ENCODE measurements at regions not wholly inside any gene's neighbourhood (a gene's known extent, or its start where the extent isn't known, plus 50 kb on each side); places are given as distances from the start of the nearest gene placed in this dataset.

DNA sequence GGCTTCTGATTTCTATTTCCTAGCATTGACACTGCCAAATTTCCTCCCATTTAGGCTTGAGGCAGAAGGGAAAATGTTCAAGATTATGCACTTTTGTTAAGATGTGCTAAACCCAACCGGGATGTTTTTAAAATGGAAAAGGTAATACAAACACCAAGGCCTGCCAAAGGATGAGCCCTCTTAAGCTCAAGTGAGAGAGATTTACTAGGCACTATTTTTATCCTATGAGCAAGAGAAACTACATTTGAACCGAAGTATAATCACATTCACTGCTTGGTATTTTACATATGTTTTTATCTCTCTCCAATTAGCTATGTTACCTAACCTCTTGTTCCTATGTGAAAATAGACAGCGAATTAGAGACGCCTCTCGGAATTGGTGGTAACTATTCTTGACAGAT, 295.8 kb downstream of the GABRB3 start:
- DNase-seq = no peak

DNA sequence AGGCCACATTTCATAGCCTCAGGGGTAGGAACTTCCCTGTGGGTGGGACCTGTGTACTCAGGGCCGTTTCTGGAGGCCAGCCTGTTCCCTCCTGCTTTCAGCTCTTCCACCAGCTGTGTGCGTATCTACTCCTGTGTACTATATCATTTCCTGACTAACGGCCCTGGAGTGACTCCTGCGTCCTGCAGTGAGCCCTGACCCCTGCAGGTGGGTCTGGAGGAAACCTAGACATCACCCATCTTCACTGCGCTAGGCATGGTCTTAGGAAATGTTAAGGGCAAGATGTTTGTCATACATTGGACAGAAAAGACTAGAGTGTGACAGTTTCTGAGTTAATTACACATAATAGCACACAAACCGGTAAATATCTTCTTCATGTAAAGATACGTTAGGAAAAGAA, 297.3 kb downstream of the GABRB3 start:
- DNase-seq = no peak

DNA sequence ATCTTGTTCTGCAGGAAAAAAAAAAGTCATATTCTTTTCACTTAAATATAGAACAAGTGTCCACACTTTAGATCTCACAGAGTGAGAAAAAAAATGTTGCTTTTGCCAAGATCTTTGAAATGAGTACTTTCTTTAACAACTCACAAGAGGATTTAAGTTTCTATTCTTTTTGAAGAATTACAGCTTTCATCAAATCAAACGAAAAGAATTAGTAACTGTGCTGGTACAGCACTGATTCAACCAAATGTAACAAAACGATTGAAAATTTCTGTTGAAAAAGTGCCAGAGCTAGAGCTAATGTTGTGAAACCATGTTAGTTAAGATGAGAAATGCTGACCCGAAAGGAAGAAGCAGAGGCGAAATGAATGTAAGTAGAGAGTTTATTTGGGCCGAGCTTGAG, 300.2 kb downstream of the GABRB3 start:
- no peak for DNase-seq

DNA sequence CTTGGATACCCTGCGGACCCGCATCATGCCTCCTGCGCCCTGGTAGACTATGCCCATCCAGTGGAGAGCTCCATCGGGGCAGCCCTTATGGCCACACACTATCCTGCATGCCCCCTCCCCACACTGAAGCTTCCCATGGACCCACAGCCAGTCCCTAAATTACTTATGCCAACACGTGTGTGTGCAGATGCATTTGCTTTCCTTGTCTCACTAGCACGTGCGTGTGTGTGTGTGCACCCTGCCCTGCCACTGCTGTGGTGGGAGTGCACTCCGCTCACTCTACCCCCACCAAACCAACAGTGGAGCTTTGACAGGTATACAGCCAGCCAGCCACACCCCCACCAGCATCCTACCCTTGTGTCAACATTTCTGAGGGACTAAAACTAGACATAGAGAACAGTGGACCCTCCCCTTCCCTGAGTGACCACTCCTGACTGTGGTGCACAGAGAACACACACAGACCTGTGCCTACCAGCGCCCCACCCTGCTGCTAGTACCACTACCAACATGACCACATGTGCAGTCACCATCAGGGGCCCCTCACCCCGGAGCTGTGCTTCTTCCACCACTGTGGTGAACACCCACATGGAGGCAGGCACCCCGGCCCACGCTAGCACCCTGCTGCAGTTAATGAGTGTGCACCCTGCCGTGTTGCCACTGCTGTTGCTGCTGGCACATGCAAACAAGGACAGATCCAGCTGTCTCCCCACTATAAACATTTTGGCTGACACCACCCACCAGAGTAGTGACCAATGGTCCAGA, 310.8 kb downstream of the GABRB3 start:
- DNase-seq = no peak

DNA sequence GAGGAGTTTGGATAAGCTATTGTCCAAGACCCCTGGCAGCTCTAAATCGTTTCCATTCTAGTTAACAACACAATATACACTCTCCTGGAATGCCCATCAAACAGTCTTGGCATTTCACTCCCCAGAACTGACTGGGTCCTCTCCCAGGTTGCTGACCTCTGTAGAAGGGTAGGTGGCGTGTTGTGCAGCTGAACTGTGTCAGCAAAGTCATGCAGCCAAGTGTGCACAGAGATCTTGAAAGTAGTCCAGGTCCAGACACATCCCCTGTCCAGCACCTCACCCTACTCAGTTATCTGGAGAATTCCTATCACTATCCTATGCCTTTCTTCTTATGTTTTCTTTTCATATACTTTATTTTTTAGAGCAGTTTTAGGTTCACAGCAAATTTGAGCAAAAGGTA, 312.7 kb downstream of the GABRB3 start:
- DNase-seq = no peak

DNA sequence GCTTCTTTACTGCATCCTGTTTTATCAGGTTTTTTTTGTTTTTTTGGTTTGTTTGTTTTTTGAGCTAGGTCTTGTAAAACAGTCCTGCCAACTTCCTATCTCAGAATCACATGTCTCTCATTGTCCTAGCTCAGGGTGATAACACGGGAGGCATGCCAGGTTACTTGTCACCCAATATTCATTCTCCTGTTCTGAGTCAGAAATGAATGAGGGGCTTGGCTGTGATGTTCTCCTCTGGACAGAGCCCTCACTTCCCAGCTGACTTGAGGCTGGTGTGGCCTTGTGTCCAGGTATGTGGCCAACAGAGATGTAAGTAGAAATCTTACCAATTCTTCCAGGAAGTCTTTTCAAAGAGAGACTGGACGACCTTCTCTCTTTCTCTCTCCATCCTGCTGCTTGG, 317.0 kb downstream of the GABRB3 start:
- DNase-seq = no peak

DNA sequence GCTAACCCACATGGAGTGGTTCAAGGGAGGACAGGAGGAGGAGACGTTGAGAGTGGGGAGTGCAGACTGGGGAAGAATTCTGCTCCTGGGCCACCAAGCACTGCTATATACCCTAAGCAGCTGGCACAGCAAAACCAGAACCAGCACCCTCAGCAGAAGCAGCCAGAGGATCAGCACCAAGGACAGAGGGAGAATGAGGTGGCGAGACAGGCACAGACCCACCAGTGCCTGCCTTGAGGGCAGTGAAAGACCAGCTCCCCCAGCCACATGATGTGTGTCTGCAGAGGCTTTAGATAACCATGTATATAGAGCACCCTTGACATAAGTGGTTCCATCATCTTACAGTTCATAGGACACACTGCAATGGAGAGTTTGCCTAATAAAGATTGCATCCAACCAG, 319.0 kb downstream of the GABRB3 start:
- DNase-seq = no peak

DNA sequence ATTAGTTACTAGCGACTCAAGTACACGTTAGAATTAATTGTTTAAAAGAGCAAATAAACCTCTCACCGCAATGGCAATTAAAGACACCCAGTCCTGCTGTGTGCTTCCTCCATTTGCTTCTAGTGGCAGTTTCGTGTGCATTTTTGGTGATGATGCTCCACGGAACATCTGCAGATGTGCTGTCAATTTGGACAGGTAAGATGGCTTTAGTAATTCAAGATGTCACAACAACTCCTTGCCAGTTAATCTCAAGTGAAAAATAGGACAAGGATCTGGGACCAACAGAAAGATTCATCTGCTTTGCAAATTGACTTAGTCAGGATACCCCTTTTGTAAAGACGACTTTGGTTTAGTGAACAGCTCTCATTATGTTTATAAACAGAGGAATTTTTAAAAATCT, 320.9 kb downstream of the GABRB3 start:
- no peak for DNase-seq

DNA sequence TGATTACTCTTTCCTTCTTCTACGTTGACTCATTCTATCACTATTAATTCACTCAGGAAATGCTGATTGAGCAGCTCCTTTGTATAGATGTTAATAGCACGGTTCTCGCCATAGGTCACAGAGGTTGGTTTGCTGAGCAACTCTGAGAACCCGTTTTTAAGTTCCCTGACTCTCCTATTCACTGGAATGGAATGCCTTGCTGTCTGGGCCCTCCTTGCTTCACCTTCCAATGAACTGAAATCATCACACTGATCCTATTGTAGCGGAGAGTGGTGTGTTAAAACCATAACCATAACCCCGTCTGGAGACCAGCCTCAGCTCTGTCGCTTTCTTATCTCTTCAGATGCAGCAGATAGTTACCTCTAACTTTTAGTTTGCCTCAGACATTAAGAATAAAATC, 323.6 kb downstream of the GABRB3 start:
- no peak for DNase-seq

DNA sequence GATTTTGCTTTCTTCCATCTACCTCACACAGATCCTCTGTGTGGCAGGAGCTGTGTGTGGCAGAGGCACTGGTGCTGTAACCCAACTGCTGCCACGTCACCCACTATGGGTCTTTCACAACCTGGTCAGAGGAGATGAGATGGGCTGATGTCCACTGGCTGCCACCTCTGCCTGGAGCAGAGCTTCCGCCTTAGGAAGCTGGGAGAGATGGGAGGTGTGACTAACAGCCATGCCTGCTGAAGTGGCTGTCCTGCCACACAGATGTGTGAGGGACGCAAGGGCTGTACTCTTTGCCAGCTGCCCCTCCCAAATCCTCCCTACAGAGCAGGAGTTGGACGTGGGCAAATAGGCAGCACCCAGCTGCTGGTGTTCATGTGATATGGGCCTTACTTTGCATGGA, 329.5 kb downstream of the GABRB3 start:
- DNase-seq = no peak

DNA sequence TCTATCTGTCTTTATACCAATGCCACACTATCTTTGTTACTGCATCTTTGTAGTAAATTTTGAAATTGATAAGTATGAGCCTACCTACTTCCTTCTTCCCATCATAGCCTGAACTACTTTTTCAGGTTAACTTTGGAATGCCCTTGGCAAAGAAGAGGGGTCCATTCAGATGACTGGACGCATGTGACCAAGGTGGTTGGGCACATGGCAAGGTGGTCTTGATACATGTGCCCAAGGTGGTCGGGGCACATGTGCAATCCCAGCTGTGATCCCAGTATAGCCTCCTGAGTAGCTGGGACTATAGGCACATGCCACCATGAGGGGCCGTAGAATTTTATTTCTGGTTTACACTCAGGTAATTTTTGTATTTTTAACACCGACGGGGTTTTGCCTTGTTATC, 330.2 kb downstream of the GABRB3 start:
- DNase-seq = no peak

DNA sequence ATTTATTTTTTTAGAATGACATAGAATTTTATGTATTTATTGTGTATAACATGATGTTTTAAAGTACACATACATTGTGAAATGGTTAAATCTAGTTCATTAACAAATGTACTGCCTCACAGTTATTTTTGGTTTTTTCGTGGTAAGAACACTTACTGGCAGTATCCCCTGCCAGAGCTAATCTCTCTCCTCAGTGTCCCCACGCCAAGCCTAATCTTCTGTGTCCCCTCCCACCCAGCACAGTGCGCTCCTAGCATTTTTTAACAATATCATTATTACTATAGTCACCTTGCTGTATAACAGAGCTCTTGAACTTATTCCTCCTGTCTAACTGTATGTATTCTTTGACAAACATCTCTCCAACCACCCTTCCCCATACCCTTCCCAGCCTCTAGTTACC, 333.2 kb downstream of the GABRB3 start:
- DNase-seq = no peak

DNA sequence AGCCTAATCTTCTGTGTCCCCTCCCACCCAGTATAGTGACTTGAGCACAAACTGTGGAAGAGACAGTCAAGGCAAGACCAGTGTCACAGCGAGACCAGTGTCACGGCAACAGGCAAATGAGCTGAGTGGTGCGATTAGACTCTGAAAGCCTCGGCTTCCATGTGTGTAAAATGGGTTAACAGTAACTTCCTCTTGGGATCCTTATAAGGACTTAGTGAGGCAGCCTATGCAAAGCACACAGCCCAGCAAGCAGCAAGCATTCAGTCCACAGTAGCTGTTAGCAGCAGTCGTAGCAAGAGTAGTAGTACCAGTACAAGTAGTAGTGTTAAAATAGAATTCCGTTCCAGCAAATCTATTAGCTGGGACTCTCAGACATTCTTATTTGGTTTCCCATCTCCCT, 334.1 kb downstream of the GABRB3 start:
- no peak for DNase-seq

DNA sequence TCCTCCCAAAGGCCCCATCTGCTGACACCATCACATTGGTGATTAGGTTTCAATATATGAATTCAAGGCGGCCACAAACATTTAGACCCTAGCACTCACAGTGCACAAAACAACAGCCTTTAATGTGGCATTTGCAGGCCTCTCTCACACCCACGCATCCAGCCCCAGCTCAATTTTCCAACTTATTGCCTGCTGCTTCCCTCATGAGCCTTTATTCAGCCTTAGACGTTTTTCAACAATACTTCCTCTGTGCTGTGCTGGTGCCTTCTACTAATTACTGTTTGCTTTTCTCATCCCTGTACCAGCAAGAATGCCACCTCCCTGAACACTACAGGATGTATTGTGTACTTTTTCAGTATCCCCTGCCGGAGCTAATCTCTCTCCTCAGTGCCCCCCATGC, 334.6 kb downstream of the GABRB3 start:
- DNase-seq = no peak

DNA sequence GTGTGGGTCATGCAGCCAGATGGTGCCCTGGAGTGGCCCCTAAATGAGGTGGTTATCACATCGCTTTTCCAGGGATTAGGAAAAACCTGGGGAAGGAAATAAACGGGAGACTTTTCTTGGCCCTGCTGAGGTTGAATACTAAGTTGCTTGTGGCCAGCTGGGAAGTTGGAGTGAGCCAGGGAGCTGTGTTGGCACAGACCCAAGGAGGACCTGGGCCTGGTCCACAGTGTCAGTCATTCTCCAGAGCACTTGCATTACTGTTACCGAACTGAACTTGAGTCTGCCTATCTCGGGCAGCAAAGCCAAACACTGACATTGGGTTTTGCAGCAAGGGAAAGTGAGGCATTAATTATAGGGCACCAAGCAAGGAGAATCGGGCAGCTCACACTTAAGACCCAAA, 339.0 kb downstream of the GABRB3 start:
- no peak for DNase-seq

DNA sequence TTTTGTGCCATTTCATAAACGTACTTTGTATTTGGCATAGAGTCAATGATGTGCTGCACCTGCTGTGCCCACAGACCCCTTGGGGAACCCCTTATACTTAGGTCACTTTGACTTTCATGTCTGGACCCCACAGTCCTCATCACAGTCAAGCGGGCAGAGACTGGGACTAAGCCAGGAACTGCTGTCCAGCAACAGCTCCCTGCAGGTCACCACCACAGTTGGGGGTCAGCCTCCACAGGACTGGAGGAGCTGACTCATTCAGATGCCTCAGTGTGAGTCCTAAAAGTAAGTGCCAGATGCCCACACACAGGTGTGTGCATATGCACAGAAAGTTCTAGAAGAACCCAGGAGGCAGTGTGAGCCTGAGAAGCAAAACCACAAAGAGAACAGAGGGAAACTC, 339.8 kb downstream of the GABRB3 start:
- DNase-seq = no peak

DNA sequence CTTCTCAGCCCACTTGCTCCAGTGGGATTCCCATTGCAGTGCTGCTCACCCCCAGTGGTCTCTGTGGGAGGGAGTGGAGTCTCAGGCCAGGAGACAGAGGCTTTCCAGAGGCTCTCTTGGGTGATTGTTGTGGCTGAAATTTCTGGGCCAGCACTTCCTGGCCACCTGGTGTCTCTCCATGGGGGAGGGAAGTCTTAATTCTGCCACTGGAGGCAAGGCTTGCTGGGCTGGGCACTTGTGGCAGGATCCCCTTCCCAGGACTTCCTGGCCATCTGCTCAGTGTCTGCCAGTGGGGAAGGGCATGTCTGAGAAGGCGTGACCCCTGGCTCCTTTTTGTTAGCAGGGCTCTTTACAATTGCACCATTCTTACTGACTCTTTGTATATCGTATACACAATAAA, 351.8 kb downstream of the GABRB3 start:
- DNase-seq = no peak

DNA sequence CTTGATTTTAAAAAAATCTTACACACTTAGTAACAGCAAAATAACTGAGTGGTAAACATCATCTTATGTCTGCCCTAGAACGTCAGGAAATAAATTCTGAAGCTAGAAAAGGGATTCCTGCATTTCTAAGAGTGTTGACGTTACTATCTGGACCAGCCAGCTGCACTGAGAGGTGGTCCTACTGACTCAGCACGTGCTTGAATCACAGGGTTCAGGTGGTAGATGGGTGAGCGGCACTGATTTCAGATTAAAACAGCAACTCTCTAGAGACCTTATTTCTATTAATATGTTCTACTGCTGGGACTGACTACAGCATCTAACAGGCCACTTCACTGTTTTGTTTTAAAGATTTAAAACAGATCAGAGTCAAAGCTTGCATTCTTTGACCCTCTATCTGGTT, 377.2 kb downstream of the GABRB3 start:
- no peak for DNase-seq

DNA sequence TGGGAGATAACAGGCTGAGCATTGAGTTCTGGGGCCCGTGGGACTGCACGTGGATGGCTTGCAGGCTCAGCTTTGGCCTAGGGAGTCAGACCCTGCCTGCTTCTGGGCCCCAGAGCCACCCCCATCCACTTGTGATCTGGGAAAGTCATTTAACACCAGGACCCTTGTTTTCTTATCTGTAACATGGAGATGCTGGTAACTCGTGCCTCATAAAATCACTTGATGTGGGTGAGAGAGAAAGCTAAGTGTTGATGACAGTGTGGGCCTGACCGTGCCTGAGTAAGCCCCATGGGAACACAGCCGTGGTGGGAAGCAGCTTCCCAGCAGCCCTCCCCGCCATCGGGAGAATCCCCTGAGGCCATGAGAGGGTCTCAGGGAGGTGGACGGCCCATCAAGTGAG, 378.1 kb downstream of the GABRB3 start:
- DNase-seq = no peak

DNA sequence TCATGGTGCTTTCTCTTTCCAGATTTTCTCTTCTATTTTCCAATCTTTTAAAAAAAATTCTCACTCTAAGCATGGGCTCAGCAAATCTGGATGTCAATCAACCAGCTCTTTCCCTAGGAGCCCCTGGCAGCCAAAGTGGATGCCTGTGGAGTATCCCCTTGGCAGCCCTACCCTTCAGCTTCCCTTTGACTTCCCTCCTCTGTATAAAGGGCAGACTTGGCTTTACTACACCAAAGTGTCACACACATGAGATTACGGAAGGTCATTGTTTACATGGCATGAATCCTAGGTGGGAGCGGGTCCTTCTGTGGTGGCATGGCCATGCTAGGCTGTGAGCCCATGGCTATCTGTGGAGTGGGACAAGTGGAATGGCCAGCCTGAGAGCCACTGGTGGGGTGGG, 379.9 kb downstream of the GABRB3 start:
- DNase-seq = no peak

DNA sequence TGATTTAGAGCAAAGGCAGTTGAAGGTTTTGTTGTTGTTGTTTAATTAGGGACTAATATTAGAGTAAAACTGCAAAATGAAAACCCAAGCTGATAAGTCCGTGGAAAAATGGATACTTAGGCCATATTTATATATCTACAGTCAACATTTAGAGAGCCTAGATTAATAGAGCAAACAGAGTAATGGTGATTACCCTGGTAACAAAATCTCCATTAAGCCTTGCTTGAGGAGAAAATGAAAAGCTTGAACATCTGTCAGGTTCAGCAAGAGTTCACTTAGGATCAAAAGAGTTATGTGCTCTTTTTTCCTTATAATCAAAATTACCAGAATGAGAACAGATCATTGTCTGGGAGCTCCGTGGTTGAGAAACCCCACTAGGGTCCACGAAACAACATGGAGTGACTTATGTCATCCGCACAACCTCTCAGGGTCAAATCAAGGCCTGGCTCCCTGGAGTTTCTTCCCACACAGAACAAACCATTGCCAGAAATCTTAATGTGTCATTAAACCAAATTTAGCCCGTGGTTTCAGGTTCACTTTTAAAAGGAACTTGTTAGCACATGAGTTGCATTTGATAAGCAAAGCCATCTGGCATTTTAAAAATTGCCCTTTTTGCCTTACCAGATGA, 381.2 kb downstream of the GABRB3 start:
- DNase-seq = no peak

DNA sequence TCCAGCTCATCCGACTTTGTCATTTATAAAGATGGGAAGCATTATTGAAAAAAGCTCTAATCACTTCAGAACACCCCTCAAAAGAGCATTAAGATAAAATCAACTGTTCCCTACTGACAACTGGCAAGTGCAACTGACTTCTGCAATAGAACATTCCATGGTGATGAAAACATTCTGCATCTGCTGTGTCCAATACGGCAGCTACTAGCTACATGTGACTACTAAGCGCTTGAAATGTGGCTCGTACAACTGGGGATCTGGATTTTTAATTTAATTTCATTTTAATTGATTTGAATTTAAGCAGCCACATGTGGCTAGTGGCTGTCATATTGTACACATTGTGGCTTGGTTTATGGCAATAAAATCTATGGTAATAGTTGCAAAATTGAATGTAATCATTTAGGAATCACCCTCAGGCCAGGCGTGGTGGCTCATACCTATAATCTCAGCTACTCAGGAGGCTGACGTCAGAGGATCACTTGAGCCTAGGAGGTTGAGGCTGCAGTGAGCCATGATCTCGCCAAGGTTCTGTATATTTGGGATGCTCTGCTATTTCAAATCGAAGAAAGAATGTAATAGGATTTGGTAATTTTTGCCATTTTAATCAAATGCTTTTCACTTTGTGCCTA, 390.3 kb downstream of the GABRB3 start:
- DNase-seq = no peak

DNA sequence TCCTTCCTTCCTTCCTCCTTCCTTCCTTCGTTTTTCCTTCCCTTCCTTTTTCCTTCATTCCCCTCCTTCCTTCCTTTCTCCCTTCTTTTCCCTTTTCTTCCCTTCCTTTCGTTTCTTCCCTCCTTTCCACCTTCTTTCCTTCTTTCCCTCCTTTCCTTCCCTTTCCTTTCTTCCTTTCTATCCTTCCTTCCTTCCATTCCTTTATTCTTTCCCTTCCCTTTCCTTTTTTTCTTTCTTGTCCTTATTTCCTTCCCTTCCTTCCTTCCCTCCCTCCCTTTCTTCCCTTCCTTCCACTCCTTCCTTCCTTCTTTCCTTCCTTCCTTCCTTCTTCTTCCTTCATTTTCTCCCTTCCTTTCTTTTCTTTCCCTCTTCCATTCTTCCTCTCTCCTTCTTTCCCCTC, 394.6 kb downstream of the GABRB3 start:
- no peak for DNase-seq

DNA sequence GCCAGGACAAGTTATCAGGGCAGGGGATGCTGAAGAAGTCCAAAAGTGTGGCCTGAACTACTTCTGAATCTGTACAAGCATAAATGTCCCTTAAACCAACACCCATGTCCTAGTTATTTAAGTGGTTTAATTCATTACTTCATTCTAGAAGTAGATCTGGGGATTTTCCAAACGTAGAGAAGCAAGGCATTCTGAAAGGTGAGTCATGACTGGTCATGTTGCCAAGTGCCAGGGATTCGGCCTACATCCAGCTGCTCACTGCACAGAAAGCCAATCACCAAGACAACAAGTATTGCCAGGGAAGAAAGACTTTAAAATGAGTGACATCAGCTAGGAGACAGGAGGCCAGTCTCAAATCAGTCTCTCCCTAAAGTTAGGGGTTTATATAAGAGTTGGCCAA, 396.6 kb downstream of the GABRB3 start:
- no peak for DNase-seq

DNA sequence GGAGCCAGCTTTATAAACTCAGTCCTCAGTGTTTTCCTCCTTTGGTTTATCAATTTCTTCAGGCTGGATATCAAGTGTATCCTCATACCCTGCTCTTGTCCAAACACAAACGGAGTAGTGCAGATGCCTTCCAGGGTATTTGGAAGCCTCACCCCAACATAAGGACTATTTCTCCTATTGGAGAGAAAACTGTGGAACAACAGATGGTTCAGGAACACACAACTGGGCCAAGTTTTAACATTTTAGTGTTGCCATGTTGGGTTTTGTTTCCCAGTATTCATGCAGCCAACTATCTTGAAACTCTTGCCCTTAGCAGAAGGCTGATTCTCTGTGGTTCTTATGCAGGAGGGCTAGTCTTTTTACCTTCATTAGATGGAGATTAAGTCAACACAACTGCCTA, 398.1 kb downstream of the GABRB3 start:
- DNase-seq = no peak

Data from activated CD4-positive, CD25-positive, alpha-beta regulatory T cell (primary cell).